ENCODE measurements at regions not wholly inside any gene's neighbourhood (a gene's known extent, or its start where the extent isn't known, plus 50 kb on each side); places are given as distances from the start of the nearest gene placed in this dataset.

GRCh38 chr6:169887529-169888140 lies 136.2 kb downstream of the ERMARD start:
- no peak for TF ChIP-seq CTCF (conservative IDR thresholded peaks at IDR 0.05; ENCODE audit: low read depth, low read length)
- DNase-seq (ENCODE audit: low read depth), result no peak
- no peak overlapping the region for H3K4me3 ChIP-seq (ENCODE audit: low read depth, low read length)

GRCh38 chr6:169886631-169887227 lies 135.3 kb downstream of the ERMARD start:
- TF ChIP-seq CTCF (conservative IDR thresholded peaks at IDR 0.05; ENCODE audit: low read depth, low read length), result no peak
- DNase-seq (ENCODE audit: low read depth), result no peak
- no peak overlapping the region for H3K4me3 ChIP-seq (ENCODE audit: low read depth, low read length)

GRCh38 chr6:169885831-169886230 lies 134.4 kb downstream of the ERMARD start:
- DNase-seq (ENCODE audit: low read depth), result no peak
- no peak overlapping the region for H3K4me3 ChIP-seq (ENCODE audit: low read depth, low read length)
- TF ChIP-seq CTCF (conservative IDR thresholded peaks at IDR 0.05; ENCODE audit: low read depth, low read length), result no peak

- no peak for DNase-seq (ENCODE audit: low read depth)
- no peak overlapping the region for H3K4me3 ChIP-seq (ENCODE audit: low read depth, low read length)
- TF ChIP-seq CTCF (conservative IDR thresholded peaks at IDR 0.05; ENCODE audit: low read depth, low read length), result no peak
Observed at GRCh38 chr6:169885131-169885530, 133.7 kb downstream of the ERMARD start.

GRCh38 chr6:169884158-169884557 lies 132.7 kb downstream of the ERMARD start:
- no peak overlapping the region for H3K4me3 ChIP-seq (ENCODE audit: low read depth, low read length)
- no peak for TF ChIP-seq CTCF (conservative IDR thresholded peaks at IDR 0.05; ENCODE audit: low read depth, low read length)
- DNase-seq (ENCODE audit: low read depth), result no peak

- no peak for DNase-seq (ENCODE audit: low read depth)
- TF ChIP-seq CTCF (conservative IDR thresholded peaks at IDR 0.05; ENCODE audit: low read depth, low read length), result no peak
- H3K4me3 ChIP-seq (ENCODE audit: low read depth, low read length), result no peak overlapping the region
Observed at GRCh38 chr6:169883316-169883715, 131.9 kb downstream of the ERMARD start.

- TF ChIP-seq CTCF (conservative IDR thresholded peaks at IDR 0.05; ENCODE audit: low read depth, low read length), result no peak
- DNase-seq (ENCODE audit: low read depth), result no peak
- no peak overlapping the region for H3K4me3 ChIP-seq (ENCODE audit: low read depth, low read length)
Observed at GRCh38 chr6:169881976-169882375, 130.6 kb downstream of the ERMARD start.

Measured in epithelial cell of proximal tubule (primary cell).